Ovary (tissue), 3 donors: ENCODE measurements at regions not wholly inside any gene's neighbourhood (a gene's known extent, or its start where the extent isn't known, plus 50 kb on each side); places are given as distances from the start of the nearest gene placed in this dataset.

Experiments
- CTCF ChIP-seq, 3 donors: fragments of 450-650 bp in 2 of 3; fragments of 200-600 bp in 1 of 3; IDR thresholded peaks; one replicate each; pipeline versions ENCODE4 v1.5.1 to v1.8.0; 2016 to 2022; ENCODE audit warnings: antibody characterized with exemption in 3 of 3, mild to moderate bottlenecking in 1 of 3
- POLR2A ChIP-seq: fragments of 450-650 bp; IDR thresholded peaks from one replicate; pipeline ENCODE4 v1.6.1; 2017; ENCODE audit warnings: antibody characterized with exemption, mild to moderate bottlenecking, moderate library complexity
- donor health status: DM: no; HTN: no; CAD: no.

GRCh38 chr3:153599685-153600084 is 437.7 kb downstream of the RAP2B start:
- no peak for TF ChIP-seq CTCF (IDR thresholded peaks at IDR 0.05)
- TF ChIP-seq POLR2A, result no peak
